ENCODE measurements at regions not wholly inside any gene's neighbourhood (a gene's known extent, or its start where the extent isn't known, plus 50 kb on each side); places are given as distances from the start of the nearest gene placed in this dataset.

- H2AFZ ChIP-seq (ENCODE audit: low read depth, low read length) = no peak overlapping the region
- H3K9me3 ChIP-seq (ENCODE audit: control insufficient read depth, low read length) = peaks cover 6% of the 10 kb centered on the region
- H3K4me1 ChIP-seq (ENCODE audit: control insufficient read depth, insufficient read depth, low read depth, low read length) = no peaks in the 10 kb centered on the region
- H3K14ac ChIP-seq (ENCODE audit: low read length in 2 of 2) = no peak overlapping the region
- H4K91ac ChIP-seq (ENCODE audit: low read length) = no peak overlapping the region
- H3K23ac ChIP-seq (ENCODE audit: low read length in 2 of 2) = no peak overlapping the region
- no peak overlapping the region for H3K18ac ChIP-seq (ENCODE audit: low read depth in 1 of 2, low read length in 2 of 2)
- H3K4ac ChIP-seq (ENCODE audit: low read depth in 1 of 2, low read length in 2 of 2) = no peak overlapping the region
- H3K27me3 ChIP-seq (ENCODE audit: control insufficient read depth in 1 of 2, insufficient read depth in 1 of 2, low read length in 2 of 2) = peaks cover 0 to 18% of the 10 kb centered on the region in 2 experiments
- H4K8ac ChIP-seq (ENCODE audit: low read length) = no peak overlapping the region
- H2BK5ac ChIP-seq (ENCODE audit: low read depth, low read length, poor library complexity, severe bottlenecking) = no peak overlapping the region
- no peak overlapping the region for H2BK12ac ChIP-seq (ENCODE audit: low read length in 2 of 2)
- 91% methylated on average over 13 of the region's 13 CpGs for WGBS
- no peaks in the 10 kb centered on the region for H3K79me1 ChIP-seq (replicated peaks; ENCODE audit: low read length, poor library complexity, severe bottlenecking)
- no peak overlapping the region for H2BK15ac ChIP-seq (ENCODE audit: low read depth, poor library complexity, severe bottlenecking)
- H2BK120ac ChIP-seq (ENCODE audit: low read depth, low read length) = no peak overlapping the region
- H3K4me3 ChIP-seq (ENCODE audit: insufficient read depth in 1 of 2, low read depth in 1 of 2, low read length in 2 of 2) = no peak overlapping the region
- H3K4me2 ChIP-seq (ENCODE audit: low read length, poor library complexity, severe bottlenecking) = no peak overlapping the region
- H3K36me3 ChIP-seq (ENCODE audit: control insufficient read depth in 1 of 2, insufficient read depth in 2 of 2, low read depth in 1 of 2, low read length in 2 of 2) = no peaks in the 10 kb centered on the region
- H3K27ac ChIP-seq (ENCODE audit: low read length, poor library complexity, severe bottlenecking) = no peak overlapping the region
- no peak for DNase-seq
- no peak overlapping the region for H2AK5ac ChIP-seq (ENCODE audit: low read length, severe bottlenecking)
- no peak overlapping the region for H3K9ac ChIP-seq (ENCODE audit: low read length)
Measured at GRCh38 chr6:170107606-170108222, 183.2 kb downstream of the DLL1 start.

GRCh38 chr6:170106906-170107525 is 183.9 kb downstream of the DLL1 start:
- Histone ChIP-seq H3K4ac (ENCODE audit: low read depth in 1 of 2, low read length in 2 of 2) (no peak overlapping the region), H3K23ac (ENCODE audit: low read length in 2 of 2) (no peak overlapping the region), H2AK5ac (ENCODE audit: low read length, severe bottlenecking) (no peak overlapping the region), H2BK120ac (ENCODE audit: low read depth, low read length) (no peak overlapping the region), H3K4me1 (ENCODE audit: control insufficient read depth, insufficient read depth, low read depth, low read length) (no peaks in the 10 kb centered on the region), H3K18ac (ENCODE audit: low read depth in 1 of 2, low read length in 2 of 2) (no peak overlapping the region), H2BK15ac (ENCODE audit: low read depth, poor library complexity, severe bottlenecking) (no peak overlapping the region), H3K4me3 (ENCODE audit: insufficient read depth in 1 of 2, low read depth in 1 of 2, low read length in 2 of 2) (no peak overlapping the region), H2BK5ac (ENCODE audit: low read depth, low read length, poor library complexity, severe bottlenecking) (no peak overlapping the region), H3K27me3 (ENCODE audit: control insufficient read depth in 1 of 2, insufficient read depth in 1 of 2, low read length in 2 of 2) (peaks cover 0 to 18% of the 10 kb centered on the region in 2 experiments), H4K8ac (ENCODE audit: low read length) (no peak overlapping the region), H4K91ac (ENCODE audit: low read length) (no peak overlapping the region), H2BK12ac (ENCODE audit: low read length in 2 of 2) (no peak overlapping the region), H3K14ac (ENCODE audit: low read length in 2 of 2) (no peak overlapping the region), H2AFZ (ENCODE audit: low read depth, low read length) (no peak overlapping the region), H3K9ac (ENCODE audit: low read length) (no peak overlapping the region), H3K36me3 (ENCODE audit: control insufficient read depth in 1 of 2, insufficient read depth in 2 of 2, low read depth in 1 of 2, low read length in 2 of 2) (no peaks in the 10 kb centered on the region), H3K4me2 (ENCODE audit: low read length, poor library complexity, severe bottlenecking) (no peak overlapping the region), H3K27ac (ENCODE audit: low read length, poor library complexity, severe bottlenecking) (no peak overlapping the region), H3K79me1 (replicated peaks; ENCODE audit: low read length, poor library complexity, severe bottlenecking) (no peaks in the 10 kb centered on the region), H3K9me3 (ENCODE audit: control insufficient read depth, low read length) (peaks cover 6% of the 10 kb centered on the region)
- DNase-seq = no peak
- WGBS = 81% methylated on average over 13 of the region's 14 CpGs

DNA sequence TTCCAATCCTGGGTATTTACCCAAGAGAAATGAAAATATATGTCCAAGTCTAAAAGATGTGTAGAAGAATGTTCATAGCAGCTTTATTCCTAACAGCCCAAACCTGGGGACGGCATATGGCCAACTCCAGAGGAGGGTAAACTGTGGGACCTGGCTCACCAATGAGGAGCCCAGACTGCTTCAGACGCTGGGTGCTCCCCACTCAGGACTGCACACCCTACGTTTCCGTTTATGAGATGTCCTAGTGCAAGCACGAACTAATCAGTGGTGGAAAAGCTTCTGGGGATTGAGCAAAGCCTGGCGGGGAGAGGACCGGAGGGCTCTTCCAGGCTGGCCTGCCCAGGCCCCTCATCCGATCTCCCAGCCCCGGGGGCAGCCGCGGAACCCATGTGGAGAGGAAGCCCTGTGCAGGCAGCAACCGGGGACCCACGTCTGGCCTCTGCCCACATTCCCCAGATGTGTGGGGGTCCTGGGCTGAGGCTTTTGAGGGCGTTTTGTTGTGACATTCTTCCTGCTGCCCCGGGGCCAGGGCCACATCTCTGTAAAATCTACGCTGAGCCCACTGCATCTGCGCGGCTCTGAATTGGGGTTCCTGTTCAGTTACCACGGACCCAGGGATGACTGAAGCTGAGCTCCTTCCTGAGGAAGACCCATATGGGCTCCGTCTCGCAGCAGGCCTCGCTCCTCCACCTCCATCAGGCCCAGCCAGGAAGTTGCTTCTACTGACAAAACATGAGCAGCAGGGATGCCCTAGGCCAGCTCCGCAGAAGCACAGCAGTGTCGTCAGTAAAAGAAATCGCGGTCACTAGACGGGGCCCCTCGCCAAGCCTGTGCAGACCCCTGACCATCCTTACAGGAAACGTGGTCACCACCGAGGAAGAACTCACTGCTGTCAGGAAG is 188.0 kb downstream of the DLL1 start:
- no peak overlapping the region for H2BK5ac ChIP-seq (ENCODE audit: low read depth, low read length, poor library complexity, severe bottlenecking)
- H3K14ac ChIP-seq (ENCODE audit: low read length in 2 of 2) = no peak overlapping the region
- H3K4ac ChIP-seq (ENCODE audit: low read depth in 1 of 2, low read length in 2 of 2) = no peak overlapping the region
- H3K27me3 ChIP-seq (ENCODE audit: control insufficient read depth in 1 of 2, insufficient read depth in 1 of 2, low read length in 2 of 2) = peaks cover 0 to 17% of the 10 kb centered on the region in 2 experiments
- no peak overlapping the region for H3K4me2 ChIP-seq (ENCODE audit: low read length, poor library complexity, severe bottlenecking)
- H4K8ac ChIP-seq (ENCODE audit: low read length) = no peak overlapping the region
- no peaks in the 10 kb centered on the region for H3K4me1 ChIP-seq (ENCODE audit: control insufficient read depth, insufficient read depth, low read depth, low read length)
- WGBS = 83% methylated on average over 30 of the region's 30 CpGs
- no peak overlapping the region for H3K23ac ChIP-seq (ENCODE audit: low read length in 2 of 2)
- H3K18ac ChIP-seq (ENCODE audit: low read depth in 1 of 2, low read length in 2 of 2) = no peak overlapping the region
- H3K79me1 ChIP-seq (replicated peaks; ENCODE audit: low read length, poor library complexity, severe bottlenecking) = no peaks in the 10 kb centered on the region
- H3K36me3 ChIP-seq (ENCODE audit: control insufficient read depth in 1 of 2, insufficient read depth in 2 of 2, low read depth in 1 of 2, low read length in 2 of 2) = no peaks in the 10 kb centered on the region
- DNase-seq = no peak
- H4K91ac ChIP-seq (ENCODE audit: low read length) = no peak overlapping the region
- H3K4me3 ChIP-seq (ENCODE audit: insufficient read depth in 1 of 2, low read depth in 1 of 2, low read length in 2 of 2) = no peak overlapping the region
- H2BK15ac ChIP-seq (ENCODE audit: low read depth, poor library complexity, severe bottlenecking) = no peak overlapping the region
- H2AFZ ChIP-seq (ENCODE audit: low read depth, low read length) = no peak overlapping the region
- no peak overlapping the region for H3K27ac ChIP-seq (ENCODE audit: low read length, poor library complexity, severe bottlenecking)
- peaks cover 6% of the 10 kb centered on the region for H3K9me3 ChIP-seq (ENCODE audit: control insufficient read depth, low read length)
- H2BK120ac ChIP-seq (ENCODE audit: low read depth, low read length) = no peak overlapping the region
- H2AK5ac ChIP-seq (ENCODE audit: low read length, severe bottlenecking) = no peak overlapping the region
- no peak overlapping the region for H2BK12ac ChIP-seq (ENCODE audit: low read length in 2 of 2)
- no peak overlapping the region for H3K9ac ChIP-seq (ENCODE audit: low read length)

DNA sequence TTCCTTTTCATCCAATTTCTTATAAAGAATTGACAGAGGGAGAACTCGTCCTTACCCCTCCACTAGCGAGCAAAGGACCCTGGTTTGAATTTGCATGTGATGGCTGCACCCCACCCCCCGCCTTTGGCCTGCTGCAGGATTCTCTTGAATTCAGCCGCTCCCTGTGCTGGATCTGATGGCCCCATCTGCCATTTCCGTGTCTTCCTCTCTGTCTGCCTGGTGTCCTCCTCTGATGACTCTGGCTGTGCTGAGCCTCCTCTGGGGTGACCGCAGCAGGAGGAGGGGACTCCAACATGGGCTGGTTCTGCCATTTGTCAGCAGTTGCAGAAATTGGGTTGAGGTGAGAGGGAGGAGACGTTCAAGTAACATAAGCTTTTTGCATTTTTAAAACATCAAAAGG is 188.8 kb downstream of the DLL1 start:
- no peak overlapping the region for H3K9ac ChIP-seq (ENCODE audit: low read length)
- H3K4me3 ChIP-seq (ENCODE audit: insufficient read depth in 1 of 2, low read depth in 1 of 2, low read length in 2 of 2) = no peak overlapping the region
- no peak overlapping the region for H2AK5ac ChIP-seq (ENCODE audit: low read length, severe bottlenecking)
- peaks cover 0 to 22% of the 10 kb centered on the region in 2 experiments for H3K27me3 ChIP-seq (ENCODE audit: control insufficient read depth in 1 of 2, insufficient read depth in 1 of 2, low read length in 2 of 2)
- H4K8ac ChIP-seq (ENCODE audit: low read length) = no peak overlapping the region
- H2BK120ac ChIP-seq (ENCODE audit: low read depth, low read length) = no peak overlapping the region
- H3K4ac ChIP-seq (ENCODE audit: low read depth in 1 of 2, low read length in 2 of 2) = no peak overlapping the region
- H3K4me1 ChIP-seq (ENCODE audit: control insufficient read depth, insufficient read depth, low read depth, low read length) = no peaks in the 10 kb centered on the region
- WGBS = 71% methylated on average over 7 of the region's 7 CpGs
- no peak for DNase-seq
- no peak overlapping the region for H2BK15ac ChIP-seq (ENCODE audit: low read depth, poor library complexity, severe bottlenecking)
- H3K79me1 ChIP-seq (replicated peaks; ENCODE audit: low read length, poor library complexity, severe bottlenecking) = no peaks in the 10 kb centered on the region
- H2BK5ac ChIP-seq (ENCODE audit: low read depth, low read length, poor library complexity, severe bottlenecking) = no peak overlapping the region
- H4K91ac ChIP-seq (ENCODE audit: low read length) = no peak overlapping the region
- no peak overlapping the region for H3K4me2 ChIP-seq (ENCODE audit: low read length, poor library complexity, severe bottlenecking)
- no peak overlapping the region for H3K18ac ChIP-seq (ENCODE audit: low read depth in 1 of 2, low read length in 2 of 2)
- H3K36me3 ChIP-seq (ENCODE audit: control insufficient read depth in 1 of 2, insufficient read depth in 2 of 2, low read depth in 1 of 2, low read length in 2 of 2) = no peaks in the 10 kb centered on the region
- H3K27ac ChIP-seq (ENCODE audit: low read length, poor library complexity, severe bottlenecking) = no peak overlapping the region
- peaks cover 6% of the 10 kb centered on the region for H3K9me3 ChIP-seq (ENCODE audit: control insufficient read depth, low read length)
- no peak overlapping the region for H3K14ac ChIP-seq (ENCODE audit: low read length in 2 of 2)
- no peak overlapping the region for H2BK12ac ChIP-seq (ENCODE audit: low read length in 2 of 2)
- no peak overlapping the region for H2AFZ ChIP-seq (ENCODE audit: low read depth, low read length)
- H3K23ac ChIP-seq (ENCODE audit: low read length in 2 of 2) = no peak overlapping the region

Measured in mesenchymal stem cell (in vitro differentiated cells and primary cell).